IPS DF 6.9 (cell line): ENCODE measurements at regions not wholly inside any gene's neighbourhood (a gene's known extent, or its start where the extent isn't known, plus 50 kb on each side); places are given as distances from the start of the nearest gene placed in this dataset.

Experiments used
- DNase-seq: peaks from one replicate; pipeline ENCODE4 v3.0.0-alpha.2; 2013; ENCODE audit warnings: low read depth, low spot score
- H3K27ac ChIP-seq: one replicate; pipeline ENCODE4 v1.5.1; 2013; ENCODE audit warnings: low read length, control low read depth
- H3K27me3 ChIP-seq: 2 replicates; pipeline ENCODE4 v1.6.1; 2013; ENCODE audit warnings: mild to moderate bottlenecking, low read length; ENCODE audit not compliant: control insufficient read depth, insufficient read depth
- H3K36me3 ChIP-seq: 2 replicates; pipeline ENCODE4 v1.6.1; 2013; ENCODE audit warnings: low read length; ENCODE audit not compliant: control insufficient read depth, insufficient read depth
- H3K4me1 ChIP-seq: 2 replicates; pipeline ENCODE4 v1.6.1; 2013; ENCODE audit warnings: low read length; ENCODE audit not compliant: control insufficient read depth, insufficient read depth
- H3K4me3 ChIP-seq: 2 replicates; pipeline ENCODE4 v1.5.1; 2013; ENCODE audit warnings: mild to moderate bottlenecking, low read length
- H3K9me3 ChIP-seq: 2 replicates; pipeline ENCODE4 v1.6.1; 2013; ENCODE audit warnings: low read length, inconsistent platforms; ENCODE audit not compliant: control insufficient read depth, insufficient read depth
- WGBS: extraction: QIAGEN DNeasy Blood & Tissue Kit; methylation state at CpG from one replicate; pipeline ENCODE4 v1.1.7; 2013; ENCODE audit warnings: mixed read lengths, missing lambda C conversion rate; ENCODE audit not compliant: insufficient read length, insufficient coverage; 5-methylcytosine and 5-hydroxymethylcytosine counted together

DNA sequence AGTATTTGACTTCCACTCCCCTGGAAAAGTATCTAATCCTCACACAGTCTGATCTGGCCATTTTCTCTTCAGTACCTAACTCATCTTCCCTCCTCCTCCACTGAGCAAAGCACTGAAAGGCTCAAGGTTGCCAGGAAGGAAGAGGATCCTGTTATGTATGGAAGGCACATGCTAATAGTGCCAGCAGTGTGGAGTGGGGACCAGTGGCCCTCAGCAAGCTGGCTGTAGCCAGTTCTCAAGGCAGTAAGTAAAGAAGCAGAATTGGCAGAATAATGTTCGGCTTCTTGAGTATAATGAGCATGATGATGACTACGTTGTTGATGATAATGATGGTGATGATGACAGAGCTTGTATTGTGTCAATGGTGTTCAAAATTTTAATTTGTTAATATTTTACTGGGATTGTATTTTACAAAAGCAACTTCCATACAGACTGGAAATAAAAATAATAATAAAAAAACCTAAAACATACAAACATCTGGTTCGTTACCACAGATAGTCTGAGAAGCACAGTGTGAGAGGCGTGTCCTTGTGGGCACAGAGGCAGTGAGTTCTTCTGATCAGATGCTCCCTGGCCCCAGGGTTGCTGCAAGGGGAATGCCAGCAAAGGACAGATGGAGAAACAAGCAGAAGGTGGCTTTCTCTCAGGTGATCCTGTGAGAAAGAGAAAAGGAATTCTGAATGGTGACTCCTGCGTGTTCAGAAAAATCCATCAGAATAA, 528.8 kb downstream of the CMPK2 start:
- no peak overlapping the region for H3K4me3 ChIP-seq
- no peaks in the 10 kb centered on the region for H3K36me3 ChIP-seq
- H3K27ac ChIP-seq: no peak overlapping the region
- no peaks in the 10 kb centered on the region for H3K9me3 ChIP-seq
- no CpG with 5 or more reads among the region's 5 CpGs for WGBS
- DNase-seq: no peak
- no peaks in the 10 kb centered on the region for H3K27me3 ChIP-seq
- no peaks in the 10 kb centered on the region for H3K4me1 ChIP-seq

DNA sequence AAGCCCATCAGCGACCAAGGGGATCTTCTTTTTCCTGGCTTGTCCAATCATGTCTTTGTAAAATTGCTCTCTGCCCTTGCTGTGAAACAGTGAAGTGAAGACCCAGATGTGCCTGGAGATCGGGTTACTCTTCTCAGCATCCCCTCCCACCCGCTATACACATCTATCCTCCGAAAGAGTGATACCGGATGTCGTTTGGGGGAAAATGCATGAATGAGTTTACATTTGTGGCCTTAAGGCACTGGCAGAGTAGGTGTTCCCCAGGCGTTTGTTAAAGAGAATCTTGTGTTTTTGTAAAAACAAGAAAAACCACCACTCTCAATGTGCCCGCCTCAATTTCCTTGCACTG, 528.3 kb downstream of the CMPK2 start:
- Histone ChIP-seq H3K36me3 (no peaks in the 10 kb centered on the region), H3K9me3 (no peaks in the 10 kb centered on the region), H3K4me1 (no peaks in the 10 kb centered on the region), H3K4me3 (no peak overlapping the region), H3K27ac (no peak overlapping the region), H3K27me3 (no peaks in the 10 kb centered on the region)
- no peak for DNase-seq
- no CpG with 5 or more reads among the region's 8 CpGs for WGBS

DNA sequence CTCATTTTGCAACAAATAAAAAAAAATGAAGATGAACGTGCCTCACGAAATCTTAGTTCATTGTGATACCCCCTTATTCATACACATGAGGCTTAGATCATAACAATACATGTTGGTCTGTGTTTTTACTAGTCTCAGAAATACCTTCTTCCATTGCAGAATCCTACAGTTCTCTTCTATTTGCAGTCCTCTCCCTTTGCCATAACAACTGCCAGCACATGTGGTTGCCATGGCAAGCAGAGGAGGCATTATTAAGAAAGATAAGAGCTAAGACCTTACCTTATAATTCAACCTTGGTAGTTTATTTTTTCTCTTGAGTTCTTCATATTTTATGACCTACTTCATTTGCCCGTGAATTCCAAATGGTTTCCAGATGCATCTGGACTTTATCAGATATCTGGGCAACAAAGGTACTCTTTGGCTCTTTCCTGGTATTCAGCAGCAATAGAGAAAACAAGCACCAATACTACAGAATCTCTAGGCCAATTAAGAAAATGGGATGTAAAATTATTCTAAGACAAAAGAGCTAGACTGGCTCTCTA, 524.0 kb downstream of the CMPK2 start:
- no peak overlapping the region for H3K4me3 ChIP-seq
- H3K36me3 ChIP-seq: no peaks in the 10 kb centered on the region
- H3K9me3 ChIP-seq: no peaks in the 10 kb centered on the region
- no peaks in the 10 kb centered on the region for H3K27me3 ChIP-seq
- H3K4me1 ChIP-seq: no peaks in the 10 kb centered on the region
- DNase-seq: no peak
- no CpG with 5 or more reads among the region's 3 CpGs for WGBS
- H3K27ac ChIP-seq: no peak overlapping the region

DNA sequence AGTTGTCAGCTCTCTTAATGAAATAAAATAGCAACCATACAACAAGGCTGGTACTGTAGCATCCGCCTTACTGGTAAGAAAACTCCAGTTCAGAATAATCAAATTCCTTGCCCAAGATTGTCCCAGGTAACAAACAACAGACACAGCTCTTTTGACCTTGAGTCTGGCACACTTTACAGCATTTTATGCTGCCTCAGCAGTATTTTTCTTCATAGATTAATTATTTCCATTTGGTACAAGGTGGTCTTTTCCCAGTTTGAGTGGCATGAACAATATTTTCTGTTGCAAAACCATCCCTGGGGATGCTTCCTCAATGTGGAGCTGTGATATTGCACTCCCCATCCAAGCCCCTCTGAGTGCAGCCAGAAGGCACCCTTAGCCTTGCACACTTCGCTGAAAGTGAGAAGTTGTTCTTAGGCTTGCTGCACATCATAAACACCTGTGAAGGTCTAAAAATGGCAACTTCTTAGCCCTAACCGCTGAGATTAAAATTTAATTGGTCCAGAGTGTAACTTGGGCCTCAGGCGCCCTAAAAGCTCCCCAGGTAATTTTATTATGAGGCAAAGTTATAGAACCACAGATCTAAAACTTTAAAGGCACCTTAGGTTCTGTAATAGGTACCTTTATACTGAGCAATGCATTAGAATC, 523.3 kb downstream of the CMPK2 start:
- Histone ChIP-seq H3K36me3 (no peaks in the 10 kb centered on the region), H3K4me1 (no peaks in the 10 kb centered on the region), H3K9me3 (no peaks in the 10 kb centered on the region), H3K27ac (no peak overlapping the region), H3K4me3 (no peak overlapping the region), H3K27me3 (no peaks in the 10 kb centered on the region)
- no peak for DNase-seq
- WGBS: no CpG with 5 or more reads among the region's 4 CpGs

DNA sequence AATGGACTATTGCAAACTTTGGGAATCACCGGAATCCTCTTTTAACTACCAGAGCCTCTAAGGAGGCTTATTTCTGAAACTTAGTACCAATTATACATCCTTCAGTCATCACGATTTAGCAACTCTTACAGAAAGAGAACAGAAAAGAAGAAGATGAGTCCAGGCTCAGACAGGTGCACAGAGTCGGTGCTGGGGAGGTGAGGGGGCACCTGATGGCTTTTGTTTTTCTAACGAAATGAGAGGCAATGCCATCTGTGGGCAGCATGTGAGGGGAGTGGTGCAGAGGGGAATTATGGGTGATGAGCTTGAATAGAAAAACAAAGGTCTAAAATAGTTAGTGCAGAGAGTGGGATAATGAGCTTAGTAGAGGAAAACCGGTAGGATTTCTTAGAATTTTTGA, 522.6 kb downstream of the CMPK2 start:
- Histone ChIP-seq H3K27me3 (no peaks in the 10 kb centered on the region), H3K27ac (no peak overlapping the region), H3K36me3 (no peaks in the 10 kb centered on the region), H3K4me3 (no peak overlapping the region), H3K9me3 (no peaks in the 10 kb centered on the region), H3K4me1 (no peaks in the 10 kb centered on the region)
- no peak for DNase-seq
- no CpG with 5 or more reads among the region's 5 CpGs for WGBS

DNA sequence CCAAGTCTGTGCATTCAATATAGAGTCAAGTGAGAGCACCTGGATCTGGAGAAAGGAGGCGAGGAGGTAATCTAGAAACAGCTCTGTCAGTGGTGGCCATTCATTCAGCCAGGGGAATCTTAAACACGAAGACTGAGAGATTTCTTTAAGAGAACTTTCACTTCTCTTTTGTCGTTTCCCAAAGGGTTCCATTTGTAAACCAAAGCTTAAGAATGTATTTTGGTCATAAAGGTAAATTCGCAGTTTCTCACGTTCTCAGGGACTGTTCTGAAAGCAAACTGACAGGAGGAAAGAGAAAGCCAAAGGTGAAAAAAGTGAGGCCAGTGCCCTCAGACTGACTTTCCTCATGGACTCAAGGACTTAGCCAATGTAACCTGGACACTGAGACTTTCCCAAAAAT, 513.5 kb downstream of the CMPK2 start:
- Histone ChIP-seq H3K9me3 (no peaks in the 10 kb centered on the region), H3K36me3 (no peaks in the 10 kb centered on the region), H3K4me3 (no peak overlapping the region), H3K27me3 (no peaks in the 10 kb centered on the region), H3K27ac (no peak overlapping the region), H3K4me1 (no peaks in the 10 kb centered on the region)
- WGBS: no CpG with 5 or more reads among the region's 5 CpGs
- no peak for DNase-seq

DNA sequence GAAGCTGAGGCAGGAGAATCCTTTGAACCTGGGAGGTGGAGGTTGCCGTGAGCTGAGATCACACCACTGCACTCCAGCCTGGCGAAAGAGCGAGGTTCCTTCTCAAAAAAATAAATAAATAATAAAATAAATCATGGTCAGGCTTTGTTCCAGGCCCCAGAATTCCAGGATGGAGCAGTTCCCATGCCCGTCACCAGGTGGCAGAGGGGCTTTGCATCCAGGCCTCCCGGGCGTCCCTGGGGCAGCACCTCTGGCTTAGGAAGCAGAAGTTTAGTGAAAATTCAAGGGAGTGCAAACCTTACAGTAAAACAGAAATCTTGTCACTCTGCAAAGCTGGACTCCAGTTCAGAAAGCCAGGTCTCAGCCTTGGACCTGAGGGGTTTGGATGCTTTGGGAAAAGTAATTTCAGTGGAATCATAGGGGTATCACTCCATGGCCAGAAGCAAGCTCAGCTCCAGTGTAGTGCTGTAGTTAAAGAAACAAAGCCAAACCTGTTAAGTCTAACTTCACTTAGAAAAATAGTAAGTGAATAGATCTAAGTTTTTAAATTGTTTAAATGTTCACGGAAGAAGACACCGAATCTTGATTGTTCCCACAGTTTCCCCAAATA, 512.7 kb downstream of the CMPK2 start:
- Histone ChIP-seq H3K36me3 (no peaks in the 10 kb centered on the region), H3K27ac (no peak overlapping the region), H3K4me1 (no peaks in the 10 kb centered on the region), H3K4me3 (no peak overlapping the region), H3K9me3 (no peaks in the 10 kb centered on the region), H3K27me3 (no peaks in the 10 kb centered on the region)
- peak; percentile 61 for DNase-seq
- WGBS: no CpG with 5 or more reads among the region's 8 CpGs

DNA sequence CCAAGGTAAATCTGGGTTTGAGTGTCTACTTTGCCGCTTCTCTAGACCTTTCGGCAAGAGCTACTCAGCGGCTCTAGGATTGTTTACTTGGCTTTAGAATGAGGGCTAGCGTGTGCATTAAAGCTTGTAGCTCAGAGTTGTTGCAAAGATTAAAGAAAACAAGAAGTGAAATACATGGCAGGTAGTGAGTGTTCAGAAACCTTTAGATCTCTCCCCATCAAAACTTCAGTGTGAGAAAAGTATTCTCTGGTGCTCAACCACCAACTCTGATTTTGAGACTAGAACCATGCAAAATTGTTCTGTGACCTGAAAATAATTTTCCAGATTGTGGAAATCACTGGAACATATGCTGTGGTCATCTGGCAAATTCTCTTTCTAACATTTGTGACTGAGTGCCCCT, 512.0 kb downstream of the CMPK2 start:
- H3K27me3 ChIP-seq: no peaks in the 10 kb centered on the region
- H3K36me3 ChIP-seq: no peaks in the 10 kb centered on the region
- no peak overlapping the region for H3K4me3 ChIP-seq
- no peaks in the 10 kb centered on the region for H3K9me3 ChIP-seq
- H3K4me1 ChIP-seq: no peaks in the 10 kb centered on the region
- WGBS: no CpG with 5 or more reads among the region's 4 CpGs
- no peak overlapping the region for H3K27ac ChIP-seq
- no peak for DNase-seq

DNA sequence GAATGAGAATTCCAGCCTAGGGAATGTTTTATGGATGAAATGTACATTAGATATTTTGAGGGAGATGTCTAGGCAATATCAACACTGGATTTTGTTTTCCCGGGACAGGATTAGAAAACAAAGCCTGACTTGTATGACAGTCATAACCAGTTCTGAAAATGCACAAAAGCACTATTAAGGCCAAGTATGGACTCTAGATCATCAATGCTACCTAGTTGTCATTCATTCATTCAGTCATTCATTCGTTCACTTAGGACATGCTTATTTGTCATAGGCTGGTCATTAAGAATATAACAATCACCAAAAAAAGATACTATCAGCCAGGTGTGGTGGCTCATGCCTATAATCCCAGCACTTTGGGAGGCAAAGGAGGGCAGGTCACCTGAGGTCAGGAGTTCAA, 511.2 kb downstream of the CMPK2 start:
- no peaks in the 10 kb centered on the region for H3K4me1 ChIP-seq
- no CpG with 5 or more reads among the region's 2 CpGs for WGBS
- H3K27me3 ChIP-seq: no peaks in the 10 kb centered on the region
- H3K9me3 ChIP-seq: no peaks in the 10 kb centered on the region
- H3K27ac ChIP-seq: no peak overlapping the region
- no peak for DNase-seq
- H3K4me3 ChIP-seq: no peak overlapping the region
- no peaks in the 10 kb centered on the region for H3K36me3 ChIP-seq

DNA sequence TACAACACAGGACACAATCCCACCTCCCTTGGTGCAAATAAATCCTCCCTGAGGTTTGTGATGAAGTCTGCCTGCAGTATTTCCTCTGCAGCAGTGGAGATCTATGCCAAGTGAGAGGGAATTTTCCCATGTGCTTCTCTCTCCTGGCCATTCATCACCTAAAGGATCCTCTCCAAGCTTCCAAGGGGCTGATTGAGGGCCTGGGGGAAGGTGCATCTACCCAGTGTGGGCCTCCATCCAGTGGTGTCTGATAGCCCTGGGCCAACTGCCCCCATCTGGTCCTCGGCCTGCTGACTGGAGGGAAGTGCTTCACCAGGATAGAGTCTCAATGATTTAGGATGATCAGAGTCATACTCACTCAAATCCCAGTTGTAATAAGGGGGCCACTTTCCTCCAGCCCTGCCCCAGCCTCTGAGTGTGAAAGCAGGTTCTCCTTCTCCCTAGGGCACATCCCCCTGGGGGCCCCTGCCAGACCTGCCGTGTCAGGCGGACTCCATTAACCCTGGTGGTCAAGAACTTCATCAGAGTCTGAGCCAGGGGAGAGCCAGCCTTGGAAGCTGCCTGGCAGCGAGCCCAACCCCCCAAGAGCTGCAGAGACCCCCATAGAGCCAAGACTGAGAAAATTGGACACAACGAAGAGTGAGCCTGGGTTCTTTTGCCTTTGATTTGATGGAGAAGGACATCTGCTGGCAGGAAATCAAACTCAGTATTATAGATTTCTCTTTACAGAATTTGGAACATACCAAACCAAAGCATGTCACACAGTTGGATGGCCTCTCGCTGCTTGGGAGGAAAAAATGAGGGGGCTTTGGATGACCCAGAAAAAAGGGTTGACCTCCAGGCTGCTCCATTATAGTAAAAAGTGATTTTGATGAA, 509.6 kb downstream of the CMPK2 start:
- no CpG with 5 or more reads among the region's 6 CpGs for WGBS
- Histone ChIP-seq H3K4me1 (no peaks in the 10 kb centered on the region), H3K36me3 (no peaks in the 10 kb centered on the region), H3K9me3 (no peaks in the 10 kb centered on the region), H3K4me3 (no peak overlapping the region), H3K27me3 (no peaks in the 10 kb centered on the region), H3K27ac (no peak overlapping the region)
- DNase-seq: no peak
